GM10248 (cell line): ENCODE measurements at regions not wholly inside any gene's neighbourhood (a gene's known extent, or its start where the extent isn't known, plus 50 kb on each side); places are given as distances from the start of the nearest gene placed in this dataset.

ENCODE experiments used
- CTCF ChIA-PET: fragments of 300-600 bp; sonication (Branson Sonifier 250); formaldehyde crosslinking; extraction: SDS; loops from one replicate; lab custom pipeline; 2021; ENCODE audit warnings: antibody characterized with exemption; lab: Yijun Ruan, JAX
- POLR2A ChIA-PET: fragments of 350-650 bp; sonication (Branson Sonifier 250); formaldehyde crosslinking; extraction: SDS; loops from one replicate; lab custom pipeline; 2020; ENCODE audit warnings: antibody characterized with exemption; lab: Yijun Ruan, JAX
- DNase-seq: peaks from one replicate; pipeline ENCODE4 v3.0.0; 2012; ENCODE audit errors: extremely low spot score
- CTCF ChIP-seq: IDR thresholded peaks from 2 replicates; pipeline ENCODE4 v1.5.1; 2012; ENCODE audit warnings: mild to moderate bottlenecking, low read depth; ENCODE audit errors: extremely low read depth, missing control alignments, control extremely low read depth

DNA sequence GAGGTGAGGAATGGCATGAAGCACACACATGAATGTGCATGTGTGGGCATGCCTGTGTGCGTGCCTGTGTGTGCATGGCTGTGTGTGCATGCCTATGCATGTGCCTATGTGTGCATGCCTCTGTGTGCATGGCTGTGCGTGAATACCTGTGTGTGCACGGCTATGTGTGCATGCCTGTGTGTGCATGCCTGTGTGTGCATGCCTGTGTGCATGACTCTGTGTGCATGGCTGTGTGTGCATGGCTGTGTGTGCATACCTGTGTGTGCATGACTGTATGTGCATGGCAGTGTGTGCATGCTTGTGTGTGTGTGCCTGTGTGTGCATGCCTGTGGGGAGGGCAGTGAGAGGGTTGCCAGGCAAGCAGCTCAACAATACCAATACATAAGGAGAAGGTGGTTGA is 276.5 kb upstream of the ERCC4 start:
- ChIA-PET POLR2A (no interaction called here), CTCF (no interaction called here)
- TF ChIP-seq CTCF: no peak
- no peak for DNase-seq

- CTCF ChIA-PET: interaction anchor here (1.7 kb wide), 1 partner anchor 11 kb away, joined by 6 read pairs; no protein-coding TSS in a partner anchor
- DNase-seq: no peak
- POLR2A ChIA-PET: no interaction called here
- TF ChIP-seq CTCF: no peak
These were observed 274.2 kb upstream of the ERCC4 start for GRCh38 chr16:13645601-13646245.

- no peak for TF ChIP-seq CTCF
- CTCF ChIA-PET: no interaction called here
- DNase-seq: no peak
- POLR2A ChIA-PET: no interaction called here
These were observed 259.1 kb upstream of the ERCC4 start for GRCh38 chr16:13660807-13661206.

DNA sequence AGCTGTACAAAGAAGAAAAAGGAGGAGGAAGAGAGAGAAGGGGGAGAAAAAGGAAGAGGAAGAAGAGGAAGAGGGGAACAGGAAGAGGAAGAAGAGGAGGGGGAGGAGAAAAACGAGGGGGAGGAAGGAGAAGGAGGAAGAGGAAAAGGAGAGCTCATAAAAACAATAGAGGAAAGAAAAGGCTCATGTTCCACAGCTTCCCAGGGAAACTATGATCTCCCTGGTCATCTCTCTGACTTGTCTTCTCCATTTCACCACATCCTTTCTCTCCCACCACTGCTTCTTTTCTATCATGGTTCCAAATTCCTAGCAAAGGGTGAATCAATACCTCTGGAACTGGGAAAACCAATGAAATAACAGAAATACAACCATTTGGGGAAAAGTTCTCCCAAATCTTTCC is 254.1 kb upstream of the ERCC4 start:
- ChIA-PET POLR2A (no interaction called here), CTCF (interaction anchor here (1.0 to 1.4 kb wide), 2 partner anchors 10 to 958 kb away, joined by 3 to 5 read pairs; no protein-coding TSS in a partner anchor)
- TF ChIP-seq CTCF: no peak
- no peak for DNase-seq

GRCh38 chr16:13672196-13672595 is 247.8 kb upstream of the ERCC4 start:
- ChIA-PET POLR2A (no interaction called here), CTCF (no interaction called here)
- DNase-seq: no peak
- no peak for TF ChIP-seq CTCF

- DNase-seq: no peak
- TF ChIP-seq CTCF: no peak
- CTCF ChIA-PET: no interaction called here
- POLR2A ChIA-PET: no interaction called here
These were observed 239.7 kb upstream of the ERCC4 start for GRCh38 chr16:13680021-13680889.
